GM12874 (cell line): ENCODE measurements at regions not wholly inside any gene's neighbourhood (a gene's known extent, or its start where the extent isn't known, plus 50 kb on each side); places are given as distances from the start of the nearest gene placed in this dataset.

Experiments used
- CTCF ChIP-seq: IDR thresholded peaks from 2 replicates; pipeline ENCODE4 v1.5.1; 2011; ENCODE audit warnings: low read depth, mild to moderate bottlenecking, control low read depth, low read length, moderate library complexity; ENCODE audit not compliant: insufficient read depth

GRCh38 chr12:19882346-19882745 is 443.1 kb downstream of the AEBP2 start:
- no peak for TF ChIP-seq CTCF

- no peak for TF ChIP-seq CTCF
Observed at GRCh38 chr12:19884021-19884492, 444.8 kb downstream of the AEBP2 start.

- no peak for TF ChIP-seq CTCF
Observed at GRCh38 chr12:19885093-19885812, 446.0 kb downstream of the AEBP2 start.

GRCh38 chr12:19886065-19886464 is 446.8 kb downstream of the AEBP2 start:
- no peak for TF ChIP-seq CTCF

- no peak for TF ChIP-seq CTCF
Observed at GRCh38 chr12:19886639-19887064, 447.4 kb downstream of the AEBP2 start.

- no peak for TF ChIP-seq CTCF
Observed at GRCh38 chr12:19890024-19890423, 450.7 kb downstream of the AEBP2 start.

GRCh38 chr12:19891936-19892591 is 452.8 kb downstream of the AEBP2 start:
- TF ChIP-seq CTCF, result no peak
